MCF 10A (cell line): ENCODE measurements at regions not wholly inside any gene's neighbourhood (a gene's known extent, or its start where the extent isn't known, plus 50 kb on each side); places are given as distances from the start of the nearest gene placed in this dataset.

Source experiments
- BruUV-seq: library from RNA; stranded (reverse); fragments of 400-500 nt; replicated peaks from 2 replicates; lab custom pipeline; 2021; lab: Mats Ljungman, UMichigan
- CTCF ChIA-PET: fragments of 300-600 bp; sonication (Branson Sonifier 250); formaldehyde crosslinking; extraction: SDS; loops from one replicate; lab custom pipeline; 2021; ENCODE audit warnings: antibody characterized with exemption, inconsistent platforms; lab: Yijun Ruan, JAX
- POLR2A ChIA-PET: fragments of 300-600, 350-650 bp; sonication (Branson Sonifier 250); formaldehyde crosslinking; extraction: SDS; loops from one replicate; lab custom pipeline; 2020; ENCODE audit warnings: antibody characterized with exemption, inconsistent platforms; lab: Yijun Ruan, JAX
- DNase-seq: peaks from one replicate; pipeline ENCODE4 v3.0.0-alpha.2; 2018; ENCODE audit not compliant: unreplicated experiment
- H3K27ac Mint-ChIP-seq: one replicate; pipeline ENCODE4 v1.8.0; 2022; ENCODE audit warnings: mild to moderate bottlenecking, low read depth, mixed read lengths; ENCODE audit not compliant: unreplicated experiment
- H3K27me3 Mint-ChIP-seq: one replicate; pipeline ENCODE4 v1.8.0; 2022; ENCODE audit warnings: mixed read lengths; ENCODE audit not compliant: insufficient read depth, unreplicated experiment
- H3K36me3 Mint-ChIP-seq: one replicate; pipeline ENCODE4 v1.8.0; 2022; ENCODE audit warnings: mild to moderate bottlenecking, moderate library complexity, mixed read lengths; ENCODE audit not compliant: insufficient read depth, unreplicated experiment
- H3K4me1 Mint-ChIP-seq: one replicate; pipeline ENCODE4 v1.8.0; 2022; ENCODE audit warnings: mixed read lengths; ENCODE audit not compliant: insufficient read depth, unreplicated experiment
- H3K4me3 Mint-ChIP-seq: one replicate; pipeline ENCODE4 v1.8.0; 2022; ENCODE audit warnings: mild to moderate bottlenecking, moderate library complexity, mixed read lengths; ENCODE audit not compliant: unreplicated experiment
- H3K9me3 Mint-ChIP-seq: one replicate; pipeline ENCODE4 v1.8.0; 2022; ENCODE audit warnings: mixed read lengths; ENCODE audit not compliant: unreplicated experiment
- CTCF ChIP-seq: fragments of 200-600 bp; IDR thresholded peaks from one replicate; pipeline ENCODE4 v1.8.0; 2022; ENCODE audit warnings: antibody characterized with exemption, mild to moderate bottlenecking; ENCODE audit not compliant: unreplicated experiment
- intact Hi-C: fragments of 100-400 bp; cut with micrococcal nuclease; formaldehyde crosslinking; loops from 2 replicates; pipeline ENCODE4 v1.14.1; 2022

- Mint-ChIP-seq H3K27me3 (no peaks in the 10 kb centered on the region), H3K36me3 (no peaks in the 10 kb centered on the region), H3K4me3 (no peak overlapping the region), H3K27ac (no peak overlapping the region), H3K9me3 (no peaks in the 10 kb centered on the region), H3K4me1 (no peaks in the 10 kb centered on the region)
- BruUV-seq: no TSS peak
- ChIA-PET CTCF (no interaction called here), POLR2A (no interaction called here)
- intact Hi-C loops: no loop called here
- no peak for DNase-seq
- no peak for TF ChIP-seq CTCF
These were observed 674.4 kb downstream of the SEMA5A start for GRCh38 chr5:8871446-8871845.

GRCh38 chr5:8875722-8876121 is 670.2 kb downstream of the SEMA5A start:
- DNase-seq: no peak
- no peaks in the 10 kb centered on the region for H3K4me1 Mint-ChIP-seq
- no peaks in the 10 kb centered on the region for H3K36me3 Mint-ChIP-seq
- intact Hi-C loops: no loop called here
- TF ChIP-seq CTCF: no peak
- ChIA-PET CTCF (no interaction called here), POLR2A (no interaction called here)
- no TSS peak for BruUV-seq
- no peak overlapping the region for H3K4me3 Mint-ChIP-seq
- no peak overlapping the region for H3K27ac Mint-ChIP-seq
- H3K9me3 Mint-ChIP-seq: peaks cover 8% of the 10 kb centered on the region
- H3K27me3 Mint-ChIP-seq: no peaks in the 10 kb centered on the region

DNA sequence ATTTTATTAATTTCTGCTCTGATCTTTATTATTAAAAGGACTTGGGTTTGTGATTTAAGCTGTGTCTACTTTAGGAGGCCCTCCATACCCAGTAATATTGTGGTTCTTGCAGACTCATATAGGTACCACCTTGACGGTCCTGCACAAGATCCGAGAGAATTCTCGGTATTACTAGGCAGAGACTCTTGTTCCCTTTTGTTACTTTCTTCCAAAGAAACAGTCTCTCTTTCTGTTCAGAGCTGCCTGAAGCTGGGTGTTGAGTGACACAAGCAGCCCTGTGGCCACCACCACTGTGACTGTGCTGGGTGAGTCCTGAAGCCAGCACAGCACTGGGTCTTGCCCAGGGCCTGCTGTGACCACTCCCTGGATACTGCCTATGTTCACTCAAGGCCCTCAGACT is 666.6 kb downstream of the SEMA5A start:
- ChIA-PET CTCF (interaction anchor here (1.3 kb wide), 1 partner anchor 10 kb away, joined by 6 read pairs; no protein-coding TSS in a partner anchor), POLR2A (interaction anchor here (0.7 kb wide), 1 partner anchor 31 kb away, joined by 3 read pairs; no protein-coding TSS in a partner anchor)
- Mint-ChIP-seq H3K9me3 (peaks cover 8% of the 10 kb centered on the region), H3K27ac (no peak overlapping the region), H3K36me3 (no peaks in the 10 kb centered on the region), H3K27me3 (no peaks in the 10 kb centered on the region), H3K4me1 (no peaks in the 10 kb centered on the region), H3K4me3 (no peak overlapping the region)
- no TSS peak for BruUV-seq
- DNase-seq: no peak
- intact Hi-C loops: no loop called here
- no peak for TF ChIP-seq CTCF

- Mint-ChIP-seq H3K27ac (no peak overlapping the region), H3K4me1 (no peaks in the 10 kb centered on the region), H3K4me3 (no peak overlapping the region), H3K9me3 (peaks cover 2% of the 10 kb centered on the region), H3K27me3 (no peaks in the 10 kb centered on the region), H3K36me3 (no peaks in the 10 kb centered on the region)
- ChIA-PET CTCF (interaction anchor here (0.6 to 1.6 kb wide), 5 partner anchors 10 to 323 kb away, joined by 3 to 6 read pairs (median 4); no protein-coding TSS in a partner anchor), POLR2A (no interaction called here)
- TF ChIP-seq CTCF: no peak
- intact Hi-C loops: no loop called here
- no peak for DNase-seq
- no TSS peak for BruUV-seq
These were observed 661.8 kb downstream of the SEMA5A start for GRCh38 chr5:8884029-8884428.
